ENCODE measurements at regions not wholly inside any gene's neighbourhood (a gene's known extent, or its start where the extent isn't known, plus 50 kb on each side); places are given as distances from the start of the nearest gene placed in this dataset.

DNA sequence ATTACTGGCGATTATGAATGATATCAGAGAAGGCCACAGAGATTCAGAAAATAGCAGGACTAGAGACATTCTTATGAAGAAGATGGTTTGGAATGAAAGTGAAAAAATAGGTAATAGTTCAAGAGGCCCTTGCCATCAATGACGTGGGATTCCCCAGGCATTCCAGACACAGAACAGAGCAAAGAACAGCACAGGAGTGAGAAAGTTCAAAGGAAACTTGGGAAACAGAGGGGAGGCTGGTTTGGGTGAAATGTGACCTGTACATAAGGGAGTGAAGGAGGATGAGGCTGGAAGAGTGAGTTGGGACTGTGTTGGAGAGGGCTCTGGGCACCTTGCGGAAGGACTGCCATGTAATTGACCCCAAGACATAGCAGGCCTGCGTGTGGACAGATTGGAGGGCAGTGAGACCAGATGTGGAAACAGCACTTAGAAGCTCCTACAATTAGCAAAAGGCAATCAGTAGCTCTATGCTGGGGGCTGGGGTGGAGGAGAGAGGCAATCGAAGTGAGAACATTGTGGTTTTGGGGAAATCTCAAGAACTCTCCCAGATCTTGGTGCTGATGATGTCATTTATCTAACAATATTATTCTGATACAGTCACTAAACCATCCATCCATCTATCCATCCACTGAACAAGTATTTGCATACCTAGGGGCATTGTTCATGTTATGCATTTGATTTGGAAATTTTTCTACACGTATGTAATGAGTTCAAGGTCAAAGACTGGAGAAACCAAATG lies 365.3 kb upstream of the ZFHX3 start:
- TF ChIP-seq, protein P1, sequence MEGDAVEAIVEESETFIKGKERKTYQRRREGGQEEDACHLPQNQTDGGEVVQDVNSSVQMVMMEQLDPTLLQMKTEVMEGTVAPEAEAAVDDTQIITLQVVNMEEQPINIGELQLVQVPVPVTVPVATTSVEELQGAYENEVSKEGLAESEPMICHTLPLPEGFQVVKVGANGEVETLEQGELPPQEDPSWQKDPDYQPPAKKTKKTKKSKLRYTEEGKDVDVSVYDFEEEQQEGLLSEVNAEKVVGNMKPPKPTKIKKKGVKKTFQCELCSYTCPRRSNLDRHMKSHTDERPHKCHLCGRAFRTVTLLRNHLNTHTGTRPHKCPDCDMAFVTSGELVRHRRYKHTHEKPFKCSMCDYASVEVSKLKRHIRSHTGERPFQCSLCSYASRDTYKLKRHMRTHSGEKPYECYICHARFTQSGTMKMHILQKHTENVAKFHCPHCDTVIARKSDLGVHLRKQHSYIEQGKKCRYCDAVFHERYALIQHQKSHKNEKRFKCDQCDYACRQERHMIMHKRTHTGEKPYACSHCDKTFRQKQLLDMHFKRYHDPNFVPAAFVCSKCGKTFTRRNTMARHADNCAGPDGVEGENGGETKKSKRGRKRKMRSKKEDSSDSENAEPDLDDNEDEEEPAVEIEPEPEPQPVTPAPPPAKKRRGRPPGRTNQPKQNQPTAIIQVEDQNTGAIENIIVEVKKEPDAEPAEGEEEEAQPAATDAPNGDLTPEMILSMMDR (IDR thresholded peaks at IDR 0.05): no peak

DNA sequence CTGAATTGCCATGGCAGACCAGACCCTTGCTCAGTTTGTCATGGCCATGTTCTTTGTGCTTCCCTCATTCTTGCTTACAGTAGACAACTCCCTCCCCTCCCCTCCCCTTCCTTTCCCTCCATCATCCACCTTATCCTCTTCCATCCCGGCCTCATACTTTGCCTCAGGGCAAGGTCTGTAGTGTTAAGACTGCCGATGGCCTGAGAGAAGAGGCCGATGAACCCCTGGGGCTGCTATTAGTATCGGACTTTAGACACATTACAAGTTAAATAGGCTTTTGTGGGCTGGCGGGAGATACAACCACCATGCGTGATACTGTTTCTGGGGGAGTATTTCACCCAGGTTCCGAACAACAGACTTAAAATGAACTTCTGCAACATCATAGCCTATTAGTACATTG lies 364.5 kb upstream of the ZFHX3 start:
- TF ChIP-seq, protein P1 (IDR thresholded peaks at IDR 0.05): no peak

DNA sequence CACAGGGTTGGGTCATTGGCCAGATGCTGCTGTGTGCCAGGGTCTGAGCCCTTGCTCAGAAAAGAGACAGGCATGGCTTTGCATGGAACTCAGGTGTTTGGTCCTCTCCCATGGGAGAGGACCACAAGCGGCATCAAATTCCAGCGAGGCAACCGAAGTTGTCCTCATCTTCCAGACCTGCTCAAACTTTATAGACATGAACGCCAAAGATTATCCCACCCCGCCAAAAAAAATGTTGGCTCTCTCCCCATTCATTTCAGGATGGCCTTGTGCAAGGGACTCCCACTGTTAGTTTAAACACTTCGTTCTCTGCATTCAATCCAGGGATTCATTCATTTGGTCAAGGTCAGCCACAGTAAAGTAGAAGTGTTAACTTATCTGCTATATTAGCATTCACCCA lies 360.8 kb upstream of the ZFHX3 start:
- TF ChIP-seq, protein P1 (IDR thresholded peaks at IDR 0.05): no peak

DNA sequence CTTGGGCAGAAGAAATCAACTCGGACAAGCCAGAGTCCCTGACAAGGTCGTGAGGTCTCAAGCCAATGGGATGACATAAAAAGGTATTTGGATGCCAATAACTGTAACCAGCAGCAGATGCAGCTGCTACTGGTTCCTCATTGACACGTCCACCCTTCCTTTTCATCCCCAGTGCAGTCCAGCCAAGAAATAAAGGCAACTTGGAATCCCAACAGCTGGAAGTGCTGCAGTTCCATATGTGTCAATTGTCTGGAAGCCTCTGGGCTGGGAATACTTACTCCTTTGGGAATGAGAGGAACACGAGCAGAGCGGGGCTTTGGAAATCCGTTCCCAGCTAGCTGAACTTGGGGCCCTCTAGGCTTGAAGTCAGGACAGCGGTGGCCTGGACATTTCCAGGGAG lies 360.4 kb upstream of the ZFHX3 start:
- TF ChIP-seq, protein P1 (IDR thresholded peaks at IDR 0.05): no peak

DNA sequence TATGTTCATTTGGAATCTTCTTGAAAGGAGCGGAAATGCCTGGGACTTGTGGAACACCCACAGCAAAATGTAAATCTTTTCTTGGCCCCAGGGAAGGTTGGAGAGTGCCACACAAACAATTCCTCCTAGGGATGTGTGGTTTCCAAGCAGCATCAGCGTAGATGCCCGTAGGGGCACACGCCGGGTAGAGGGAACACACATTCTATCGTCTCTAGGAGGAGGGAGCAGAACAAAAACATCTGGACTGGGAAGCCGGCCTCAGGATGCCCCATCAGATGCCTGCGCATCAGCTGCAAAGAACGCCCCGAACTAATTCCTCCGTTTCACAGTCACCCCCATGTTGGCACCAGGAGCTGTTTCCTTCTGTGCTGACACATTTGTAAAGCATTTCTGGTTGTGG lies 357.9 kb upstream of the ZFHX3 start:
- TF ChIP-seq, protein P1 (IDR thresholded peaks at IDR 0.05): no peak

DNA sequence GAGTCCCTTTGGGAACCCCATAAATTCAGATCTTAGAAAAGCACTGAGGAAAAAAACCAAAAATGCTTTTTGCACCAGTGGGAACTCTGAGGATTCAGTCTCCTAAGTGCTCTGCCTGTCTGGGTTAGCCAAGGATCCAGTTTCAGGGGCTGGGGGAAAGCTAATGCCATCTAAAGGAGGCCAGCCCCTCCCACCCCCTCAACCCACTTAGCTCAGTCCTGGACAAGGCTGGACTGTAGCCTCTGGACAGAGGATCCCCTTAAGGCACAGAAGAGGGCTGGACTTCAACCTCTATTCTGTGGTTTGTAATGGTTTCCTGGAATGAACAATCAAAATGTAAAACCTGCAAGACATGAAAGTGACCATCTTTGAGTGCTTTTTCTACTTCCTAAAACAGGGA lies 356.1 kb upstream of the ZFHX3 start:
- TF ChIP-seq, protein P1 (IDR thresholded peaks at IDR 0.05): no peak

DNA sequence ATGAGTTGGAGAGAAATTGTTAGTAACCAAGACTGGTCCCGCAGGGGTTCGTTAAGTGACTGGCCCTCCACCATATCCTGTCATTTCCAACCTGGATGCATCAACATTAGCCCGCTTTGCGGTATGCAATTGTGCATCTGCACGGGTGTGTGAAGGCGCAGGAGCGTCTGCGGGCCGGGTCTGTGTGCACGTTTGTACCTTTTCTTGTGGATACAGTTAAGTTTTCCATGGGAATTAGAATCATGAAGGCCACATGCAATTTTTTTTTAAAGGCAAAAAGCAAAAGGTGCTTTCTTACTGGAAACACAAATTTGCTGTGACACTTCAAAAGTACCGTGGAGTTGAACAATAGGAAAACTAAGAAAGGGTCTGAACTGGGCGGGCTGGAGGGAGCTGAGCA lies 355.4 kb upstream of the ZFHX3 start:
- TF ChIP-seq, protein P1 (IDR thresholded peaks at IDR 0.05): no peak

DNA sequence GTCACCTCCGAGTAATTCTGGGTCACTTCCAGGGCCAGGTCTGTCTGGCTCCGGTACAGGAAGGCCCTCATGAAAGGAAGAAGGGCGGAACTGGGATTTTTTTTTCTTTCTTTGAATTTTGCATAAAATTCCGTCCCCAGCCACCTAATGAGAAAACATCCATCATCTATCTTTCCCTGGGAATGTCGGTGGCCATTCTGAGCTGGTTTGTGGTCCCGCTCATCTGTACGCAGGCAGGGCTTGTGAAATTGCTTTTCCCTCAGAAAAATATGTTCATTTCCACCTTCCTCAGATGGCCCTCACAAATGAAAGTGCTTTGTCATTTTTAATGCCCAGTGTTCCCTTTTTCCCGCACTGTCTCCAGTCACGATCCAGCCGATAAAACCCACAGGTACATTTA lies 353.0 kb upstream of the ZFHX3 start:
- TF ChIP-seq, protein P1 (IDR thresholded peaks at IDR 0.05): no peak

All from LNCAP (cell line).